IMR-90 (cell line): ENCODE measurements at regions not wholly inside any gene's neighbourhood (a gene's known extent, or its start where the extent isn't known, plus 50 kb on each side); places are given as distances from the start of the nearest gene placed in this dataset.

ENCODE experiments used
- ATAC-seq: fragments of 200-7000 bp; cut with Tn5 transposase; 2 replicates; pipeline ENCODE4 v1.9.1; 2020; ENCODE audit warnings: low read depth, mild to moderate bottlenecking, moderate library complexity
- BruUV-seq: library from RNA; stranded (reverse); fragments of 400-500 nt; replicated peaks from 2 replicates; lab custom pipeline; 2021; lab: Mats Ljungman, UMichigan
- CTCF ChIA-PET: fragments of 300-600 bp; formaldehyde crosslinking; extraction: SDS; loops from one replicate; lab custom pipeline; 2021; ENCODE audit warnings: antibody characterized with exemption; lab: Yijun Ruan, JAX
- POLR2A ChIA-PET: fragments of 300-600 bp; sonication (Branson Sonifier 250); formaldehyde crosslinking; loops from one replicate; lab custom pipeline; 2022; ENCODE audit warnings: antibody characterized with exemption; ENCODE audit not compliant: unreplicated experiment; lab: Charles Lee
- DNase-seq: peaks from one replicate; pipeline ENCODE4 v3.0.0; 2013
- H2AFZ ChIP-seq: replicated peaks from 2 replicates; pipeline ENCODE3; 2013; ENCODE audit warnings: low read length, mild to moderate bottlenecking; ENCODE audit not compliant: poor library complexity
- H2AK5ac ChIP-seq: 2 replicates; pipeline ENCODE4 v1.6.1; 2013; ENCODE audit warnings: low read depth, low read length, inconsistent platforms
- H2AK9ac ChIP-seq: replicated peaks from 2 replicates; pipeline ENCODE3; 2013; ENCODE audit warnings: mild to moderate bottlenecking, low read depth, low read length, moderate library complexity; ENCODE audit not compliant: poor library complexity
- H2BK120ac ChIP-seq: 2 replicates; pipeline ENCODE4 v1.6.1; 2013; ENCODE audit warnings: low read depth, low read length, inconsistent platforms
- H2BK15ac ChIP-seq: 3 replicates; pipeline ENCODE4 v1.6.1; 2013; ENCODE audit warnings: low read depth, low read length, inconsistent platforms
- H2BK20ac ChIP-seq: 2 replicates; pipeline ENCODE4 v1.6.1; 2013; ENCODE audit warnings: low read depth, mild to moderate bottlenecking, inconsistent platforms, low read length, moderate library complexity
- H2BK5ac ChIP-seq: 2 replicates; pipeline ENCODE4 v1.6.1; 2013; ENCODE audit warnings: mild to moderate bottlenecking, low read depth, low read length, inconsistent platforms; ENCODE audit not compliant: poor library complexity, severe bottlenecking
- H3K14ac ChIP-seq: replicated peaks from 2 replicates; pipeline ENCODE4 v1.6.1; 2013; ENCODE audit warnings: low read depth, low read length, inconsistent platforms
- H3K18ac ChIP-seq: 2 replicates; pipeline ENCODE4 v1.6.1; 2013; ENCODE audit warnings: low read depth, low read length, control low read depth
- H3K23ac ChIP-seq: 2 replicates; pipeline ENCODE4 v1.6.1; 2013; ENCODE audit warnings: low read depth, low read length, inconsistent platforms
- H3K27ac ChIP-seq: 2 replicates; pipeline ENCODE4 v1.5.1; 2013; ENCODE audit warnings: mild to moderate bottlenecking, control low read depth, low read length; ENCODE audit not compliant: insufficient read depth
- H3K27me3 ChIP-seq: 2 replicates; pipeline ENCODE4 v1.6.1; 2013; ENCODE audit warnings: low read length; ENCODE audit not compliant: control insufficient read depth, insufficient read depth
- H3K36me3 ChIP-seq: 2 replicates; pipeline ENCODE4 v1.6.1; 2013; ENCODE audit warnings: low read length, mixed read lengths; ENCODE audit not compliant: control insufficient read depth, insufficient read depth
- H3K4ac ChIP-seq: 2 replicates; pipeline ENCODE4 v1.6.1; 2013; ENCODE audit warnings: low read depth, low read length, inconsistent platforms
- H3K4me1 ChIP-seq: 2 replicates; pipeline ENCODE4 v1.6.1; 2013; ENCODE audit warnings: low read length, mixed read lengths; ENCODE audit not compliant: control insufficient read depth, insufficient read depth
- H3K4me2 ChIP-seq: 2 replicates; pipeline ENCODE4 v1.6.1; 2013; ENCODE audit warnings: low read depth, mild to moderate bottlenecking, control low read depth, low read length, moderate library complexity
- H3K4me3 ChIP-seq: 2 replicates; pipeline ENCODE4 v1.5.1; 2013; ENCODE audit warnings: low read depth, mild to moderate bottlenecking, control low read depth, low read length, moderate library complexity; ENCODE audit not compliant: insufficient read depth
- H3K56ac ChIP-seq: 2 replicates; pipeline ENCODE4 v1.6.1; 2013; ENCODE audit warnings: low read length, inconsistent platforms; ENCODE audit not compliant: insufficient read depth; ENCODE audit errors: extremely low read depth
- H3K79me1 ChIP-seq, 2 experiments: 2 replicates each; pipeline ENCODE4 v1.6.1; 2013; ENCODE audit warnings: low read length in 2 of 2, inconsistent platforms in 1 of 2, low read depth in 1 of 2
- H3K9ac ChIP-seq: 2 replicates; pipeline ENCODE4 v1.6.1; 2013; ENCODE audit warnings: low read depth, low read length, control low read depth
- H3K9me1 ChIP-seq: 2 replicates; pipeline ENCODE4 v1.6.1; 2013; ENCODE audit warnings: low read length, inconsistent platforms; ENCODE audit not compliant: insufficient read depth
- H3K9me3 ChIP-seq: 2 replicates; pipeline ENCODE4 v1.6.1; 2013; ENCODE audit warnings: low read length; ENCODE audit not compliant: control insufficient read depth, insufficient read depth
- H4K20me1 ChIP-seq: 2 replicates; pipeline ENCODE4 v1.6.1; 2013; ENCODE audit warnings: low read length, inconsistent platforms; ENCODE audit not compliant: insufficient read depth
- H4K5ac ChIP-seq: 2 replicates; pipeline ENCODE4 v1.6.1; 2013; ENCODE audit warnings: mild to moderate bottlenecking, low read depth, low read length, control low read depth
- H4K8ac ChIP-seq, 2 experiments: 2 replicates each; pipeline ENCODE4 v1.6.1; 2013; ENCODE audit warnings: low read depth in 2 of 2, low read length in 2 of 2, control low read depth in 1 of 2, inconsistent platforms in 1 of 2
- H4K91ac ChIP-seq: 2 replicates; pipeline ENCODE4 v1.6.1; 2013; ENCODE audit warnings: low read depth, low read length, inconsistent platforms; ENCODE audit not compliant: insufficient read depth
- POLR2A ChIP-seq: IDR thresholded peaks from 2 replicates; pipeline ENCODE4 v1.6.1; 2012; ENCODE audit warnings: mild to moderate bottlenecking, low read depth, low read length
- RCOR1 ChIP-seq: IDR thresholded peaks from 2 replicates; pipeline ENCODE4 v1.6.1; 2012; ENCODE audit warnings: mild to moderate bottlenecking, low read length, improper control_type of control experiment; ENCODE audit not compliant: insufficient replicate concordance
- RFX5 ChIP-seq: IDR thresholded peaks from 2 replicates; pipeline ENCODE4 v1.8.0; 2012; ENCODE audit warnings: low read depth, mild to moderate bottlenecking, low read length, moderate library complexity
- WGBS, 2 experiments: methylation state at CpG; one replicate each; pipeline versions ENCODE4 v1.1.5 to v1.1.7; 2013; ENCODE audit warnings: missing lambda C conversion rate in 2 of 2; ENCODE audit not compliant: insufficient read length in 1 of 2; ENCODE audit errors: extremely low coverage in 2 of 2; 5-methylcytosine and 5-hydroxymethylcytosine counted together
- dilution Hi-C: fragments of 300-500 bp; cut with HindIII; formaldehyde crosslinking; loops from one replicate; pipeline ENCODE4 v1.14.3; 2018; ENCODE audit warnings: low sequenced_read_pairs; ENCODE audit not compliant: unreplicated experiment
- in situ Hi-C: fragments of 300-500 bp; cut with MboI; formaldehyde crosslinking; loops from 3 replicates; pipeline ENCODE4 v1.14.3; 2019; ENCODE audit warnings: low sequenced_read_pairs, inconsistent platforms, mixed read lengths
- intact Hi-C: fragments of 100-400 bp; cut with micrococcal nuclease; formaldehyde crosslinking; loops from 2 replicates; pipeline ENCODE4 v1.10.0; 2022
- TF ChIP-seq, protein P1 (sequence below): fragments of 150-350 bp; IDR thresholded peaks from 2 replicates; pipeline ENCODE4 v1.6.1; 2016; ENCODE audit warnings: low read depth, mild to moderate bottlenecking, low read length, moderate library complexity, borderline replicate concordance

DNA sequence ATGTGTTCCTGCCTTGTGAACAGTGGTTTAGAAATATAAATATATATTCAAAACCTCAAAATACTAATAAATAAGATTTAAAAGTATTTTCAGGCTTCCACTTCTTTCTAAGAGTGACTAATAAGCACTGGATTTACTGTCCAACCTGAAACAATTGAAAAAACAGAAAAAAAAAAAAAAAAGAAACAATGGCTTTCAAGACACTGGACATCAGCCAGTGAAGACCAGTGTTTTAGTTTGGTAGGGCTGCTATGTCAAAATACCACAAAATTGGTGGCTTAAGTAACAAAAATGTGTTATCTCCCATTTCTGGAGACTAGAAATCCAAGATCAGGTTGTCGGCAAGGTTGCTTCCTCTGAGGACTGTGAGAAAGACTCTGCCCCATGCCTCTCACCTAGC, 101.4 kb upstream of the PDE7B start:
- H3K36me3 ChIP-seq: no peaks in the 10 kb centered on the region
- no peak overlapping the region for H4K5ac ChIP-seq
- no peak overlapping the region for H4K8ac ChIP-seq
- no peak overlapping the region for H2BK5ac ChIP-seq
- POLR2A ChIA-PET: no interaction called here
- 100% methylated on average over 1 of the region's 1 CpG; no CpG with 5 or more reads in 1 of the 2 experiments for WGBS, 2 experiments
- H3K4me1 ChIP-seq: no peaks in the 10 kb centered on the region
- H2BK15ac ChIP-seq: no peak overlapping the region
- TF ChIP-seq RFX5: no peak
- TF ChIP-seq RCOR1: no peak
- TF ChIP-seq POLR2A: no peak
- TF ChIP-seq, protein P1, sequence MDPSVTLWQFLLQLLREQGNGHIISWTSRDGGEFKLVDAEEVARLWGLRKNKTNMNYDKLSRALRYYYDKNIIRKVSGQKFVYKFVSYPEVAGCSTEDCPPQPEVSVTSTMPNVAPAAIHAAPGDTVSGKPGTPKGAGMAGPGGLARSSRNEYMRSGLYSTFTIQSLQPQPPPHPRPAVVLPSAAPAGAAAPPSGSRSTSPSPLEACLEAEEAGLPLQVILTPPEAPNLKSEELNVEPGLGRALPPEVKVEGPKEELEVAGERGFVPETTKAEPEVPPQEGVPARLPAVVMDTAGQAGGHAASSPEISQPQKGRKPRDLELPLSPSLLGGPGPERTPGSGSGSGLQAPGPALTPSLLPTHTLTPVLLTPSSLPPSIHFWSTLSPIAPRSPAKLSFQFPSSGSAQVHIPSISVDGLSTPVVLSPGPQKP: no peak
- dilution Hi-C loops (no loop called here), in situ Hi-C loops (no loop called here), intact Hi-C loops (no loop called here)
- no peaks in the 10 kb centered on the region for H3K79me1 ChIP-seq
- no peak overlapping the region for H4K91ac ChIP-seq
- no peak overlapping the region for H3K23ac ChIP-seq
- no peak overlapping the region for H2BK20ac ChIP-seq
- BruUV-seq: no TSS peak
- H3K4ac ChIP-seq: no peak overlapping the region
- CTCF ChIA-PET: no interaction called here
- ATAC-seq (no peak), DNase-seq (no peak)
- no peaks in the 10 kb centered on the region for H3K9me3 ChIP-seq
- H3K27me3 ChIP-seq: no peaks in the 10 kb centered on the region
- H3K14ac ChIP-seq: no peak overlapping the region
- H3K4me3 ChIP-seq: no peak overlapping the region
- no peak overlapping the region for H2BK120ac ChIP-seq
- no peak overlapping the region for H2AFZ ChIP-seq
- H2AK9ac ChIP-seq: no peak overlapping the region
- no peak overlapping the region for H3K56ac ChIP-seq
- H3K9ac ChIP-seq: no peak overlapping the region
- H3K4me2 ChIP-seq: no peak overlapping the region
- no peak overlapping the region for H3K27ac ChIP-seq
- no peaks in the 10 kb centered on the region for H4K20me1 ChIP-seq
- H2AK5ac ChIP-seq: no peak overlapping the region
- no peak overlapping the region for H3K18ac ChIP-seq
- H3K9me1 ChIP-seq: no peaks in the 10 kb centered on the region
